KOPT-K1 (cell line): ENCODE measurements at regions not wholly inside any gene's neighbourhood (a gene's known extent, or its start where the extent isn't known, plus 50 kb on each side); places are given as distances from the start of the nearest gene placed in this dataset.

Source experiments
- H3K27ac ChIP-seq: fragments of 200-600 bp; sonication (generic); 2 replicates; pipeline ENCODE4 v1.5.1; 2016; ENCODE audit warnings: antibody characterized with exemption, mild to moderate bottlenecking, low read depth, low read length; ENCODE audit not compliant: poor library complexity, severe bottlenecking
- H3K36me3 ChIP-seq: fragments of 200-600 bp; sonication (generic); 2 replicates; pipeline ENCODE4 v1.5.1; 2017; ENCODE audit warnings: antibody characterized with exemption, mild to moderate bottlenecking, low read length, moderate library complexity; ENCODE audit not compliant: insufficient read depth
- H3K9me3 ChIP-seq: fragments of 200-600 bp; sonication (generic); 2 replicates; pipeline ENCODE4 v1.5.1; 2017; ENCODE audit warnings: antibody characterized with exemption, low read length, mild to moderate bottlenecking; ENCODE audit not compliant: insufficient read depth, poor library complexity, severe bottlenecking

DNA sequence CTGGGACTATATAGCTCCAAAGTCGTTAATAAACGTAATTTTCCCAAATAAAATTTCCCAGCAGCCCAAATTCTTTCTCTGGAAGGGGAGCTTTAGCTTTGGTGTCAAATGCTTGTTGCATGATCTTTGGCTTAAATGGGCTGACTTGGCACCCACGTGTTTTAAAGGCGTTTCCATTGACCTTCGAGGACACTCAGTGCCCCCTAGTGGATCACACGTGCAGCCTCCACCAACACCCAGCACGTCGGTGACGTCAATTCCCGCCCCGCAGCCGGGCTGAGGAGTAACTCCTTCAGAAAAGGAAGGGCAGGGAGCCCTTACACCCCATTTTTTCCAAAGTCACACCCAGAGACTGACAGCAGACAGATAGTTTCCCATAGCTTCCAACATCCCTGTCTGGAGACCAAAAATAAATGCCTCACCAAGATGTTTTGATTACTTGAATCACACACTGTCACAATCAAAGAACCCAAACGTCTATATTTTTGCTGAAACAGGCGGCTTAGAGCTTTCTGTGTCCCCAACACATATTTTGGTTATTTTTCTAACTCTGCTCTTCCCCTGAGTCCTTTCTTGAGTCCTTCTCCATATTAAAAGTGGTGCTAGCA lies 707.9 kb downstream of the AACS start:
- no peaks in the 10 kb centered on the region for H3K9me3 ChIP-seq
- H3K36me3 ChIP-seq: no peaks in the 10 kb centered on the region
- no peak overlapping the region for H3K27ac ChIP-seq

DNA sequence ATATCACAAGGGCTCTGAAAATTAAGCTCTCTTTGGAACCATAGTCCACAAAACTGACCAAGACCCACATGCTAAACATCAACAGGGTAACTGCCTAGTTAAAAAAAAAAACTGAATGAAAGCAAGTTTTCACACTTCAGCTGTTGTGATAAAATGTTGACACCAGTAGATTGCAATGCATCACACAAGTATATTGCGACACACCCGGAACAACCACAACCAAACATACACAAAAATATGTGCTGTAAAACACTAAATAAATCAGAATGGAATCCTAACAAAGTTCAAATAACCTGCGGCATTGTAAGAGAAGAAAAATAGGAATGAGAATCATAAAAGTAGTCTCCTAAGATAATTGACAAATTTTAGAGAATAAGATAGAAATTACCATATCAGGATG lies 710.3 kb downstream of the AACS start:
- H3K36me3 ChIP-seq: no peaks in the 10 kb centered on the region
- H3K9me3 ChIP-seq: no peaks in the 10 kb centered on the region
- no peak overlapping the region for H3K27ac ChIP-seq

DNA sequence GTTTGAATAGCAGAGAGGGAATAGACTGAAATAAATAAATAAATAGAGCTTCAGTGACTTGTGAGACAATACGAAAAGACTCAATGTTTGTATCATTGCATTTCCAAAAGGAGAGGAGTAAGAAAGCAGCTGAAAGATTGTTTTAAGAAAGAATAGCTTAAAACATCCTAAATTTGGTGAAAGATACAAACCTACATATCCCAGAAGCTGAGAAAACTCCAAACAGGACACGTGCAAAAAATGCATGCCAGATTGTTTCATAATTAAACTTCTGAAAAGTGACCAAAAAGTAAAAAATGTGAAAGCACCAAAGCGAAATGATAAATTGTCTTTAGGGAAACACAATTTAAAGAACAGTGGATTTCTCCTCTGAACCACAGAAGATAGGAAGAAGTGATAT lies 711.0 kb downstream of the AACS start:
- H3K36me3 ChIP-seq: no peaks in the 10 kb centered on the region
- H3K9me3 ChIP-seq: no peaks in the 10 kb centered on the region
- H3K27ac ChIP-seq: no peak overlapping the region

DNA sequence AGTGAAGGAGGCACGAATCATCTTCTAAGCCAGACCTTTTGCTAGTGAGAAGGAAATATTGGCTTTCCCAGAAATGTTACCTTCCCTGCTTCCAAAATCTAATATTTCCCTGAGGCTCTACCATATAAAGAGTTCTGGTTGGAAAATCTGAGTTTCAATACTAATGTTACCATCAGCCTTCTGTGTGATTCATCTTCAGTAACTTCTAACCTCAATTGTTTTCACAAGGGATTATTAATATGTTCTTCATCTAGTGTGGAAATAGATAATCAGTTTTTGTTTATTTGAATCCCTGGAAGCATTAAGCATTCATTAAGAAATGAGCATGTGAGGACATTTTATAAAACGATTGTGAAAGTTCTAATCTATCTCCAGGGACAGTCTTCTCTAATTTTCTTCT lies 720.9 kb downstream of the AACS start:
- no peaks in the 10 kb centered on the region for H3K36me3 ChIP-seq
- peaks cover 18% of the 10 kb centered on the region for H3K9me3 ChIP-seq
- no peak overlapping the region for H3K27ac ChIP-seq

DNA sequence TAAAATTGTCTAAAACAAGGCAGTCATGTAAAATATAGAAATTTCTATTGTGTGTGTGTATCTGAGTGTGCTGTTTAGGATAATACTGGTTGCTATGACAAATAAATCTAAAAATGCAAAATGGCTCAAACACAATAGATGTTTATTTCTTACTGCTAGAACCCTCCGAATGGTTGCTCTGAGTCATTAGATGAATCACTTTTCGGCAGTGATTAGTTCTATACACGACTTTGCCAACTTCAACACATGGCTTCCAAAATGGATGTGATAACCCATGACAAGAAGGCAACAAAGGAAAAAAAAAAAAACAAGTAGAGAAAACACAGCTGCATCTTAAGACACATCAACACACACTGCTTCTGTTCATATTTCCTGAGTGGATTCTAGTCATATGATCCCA lies 729.2 kb downstream of the AACS start:
- H3K27ac ChIP-seq: no peak overlapping the region
- peaks cover 16% of the 10 kb centered on the region for H3K9me3 ChIP-seq
- no peaks in the 10 kb centered on the region for H3K36me3 ChIP-seq

DNA sequence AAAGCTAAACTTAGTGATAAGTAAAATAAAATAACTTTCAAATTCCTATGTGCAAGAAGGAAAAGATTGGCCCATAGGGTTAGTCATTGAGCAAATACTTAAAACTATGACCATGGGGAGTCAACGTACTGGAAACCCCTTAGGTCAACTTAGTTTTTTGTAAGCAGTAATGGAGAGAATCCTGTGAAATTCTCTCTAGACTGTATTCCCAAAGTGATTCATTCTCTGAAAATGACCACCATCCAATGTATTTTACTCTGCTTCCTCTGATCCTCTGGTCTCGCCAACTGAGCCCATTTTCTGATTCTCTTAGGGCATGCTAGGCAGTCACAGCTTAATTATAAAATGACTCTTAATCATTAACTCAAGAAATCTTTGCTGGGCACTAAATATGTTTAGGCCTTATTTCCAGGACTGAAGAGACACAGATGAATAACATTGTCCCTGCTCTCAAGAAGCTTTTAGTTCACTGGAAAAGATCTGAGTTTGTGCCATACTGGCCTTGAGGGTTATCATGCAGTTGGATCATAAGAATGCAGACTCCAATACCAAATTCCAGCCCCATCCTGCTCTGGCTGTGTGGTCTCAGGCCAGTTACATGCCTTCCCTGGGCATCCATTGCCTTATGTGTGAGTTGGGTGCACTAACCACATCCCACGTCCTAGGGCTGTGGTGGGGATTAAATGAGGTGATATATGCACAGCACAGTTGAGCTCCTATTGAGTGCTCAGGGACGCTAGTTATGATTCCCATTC lies 732.4 kb downstream of the AACS start:
- Histone ChIP-seq H3K27ac (no peak overlapping the region), H3K9me3 (no peaks in the 10 kb centered on the region), H3K36me3 (no peaks in the 10 kb centered on the region)

DNA sequence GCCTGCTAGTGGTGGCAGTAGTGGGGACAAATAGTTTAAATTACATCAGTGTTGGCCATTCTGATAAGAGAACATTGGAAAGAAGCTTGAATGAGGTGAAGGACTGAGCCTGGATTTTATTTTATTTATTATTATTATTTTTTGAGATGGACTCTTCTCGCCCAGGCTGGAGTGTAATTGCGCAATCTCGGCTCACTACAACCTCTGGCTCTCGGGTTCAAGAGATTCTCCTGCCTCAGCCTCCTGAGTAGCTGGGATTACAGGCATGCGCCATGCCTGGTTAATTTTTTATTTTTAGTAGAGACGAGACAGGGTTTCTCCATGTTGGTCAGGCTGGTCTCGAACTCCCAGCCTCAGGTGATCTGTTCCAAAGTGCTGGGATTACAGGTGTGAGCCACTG lies 739.4 kb downstream of the AACS start:
- Histone ChIP-seq H3K9me3 (no peaks in the 10 kb centered on the region), H3K27ac (no peak overlapping the region), H3K36me3 (no peaks in the 10 kb centered on the region)

DNA sequence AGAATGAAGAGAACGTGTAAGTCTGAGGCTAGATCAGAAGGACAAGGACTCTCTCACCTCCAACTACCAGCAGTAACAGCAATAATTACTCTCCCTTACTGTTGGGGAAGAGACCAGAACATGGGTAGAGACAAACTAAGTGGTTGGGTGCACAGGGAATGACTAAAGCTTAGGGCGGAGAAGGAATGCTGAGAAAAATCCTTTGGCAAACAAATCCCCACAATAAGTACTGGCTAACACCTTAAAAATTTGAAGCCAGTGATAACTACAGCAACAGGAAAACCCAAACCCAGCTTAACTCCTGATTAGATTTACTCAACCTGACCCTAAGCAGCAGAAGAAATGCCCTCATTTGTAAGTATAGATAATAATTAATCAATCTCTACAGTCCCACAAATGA lies 759.0 kb downstream of the AACS start:
- no peaks in the 10 kb centered on the region for H3K36me3 ChIP-seq
- H3K9me3 ChIP-seq: peaks cover 8% of the 10 kb centered on the region
- no peak overlapping the region for H3K27ac ChIP-seq

DNA sequence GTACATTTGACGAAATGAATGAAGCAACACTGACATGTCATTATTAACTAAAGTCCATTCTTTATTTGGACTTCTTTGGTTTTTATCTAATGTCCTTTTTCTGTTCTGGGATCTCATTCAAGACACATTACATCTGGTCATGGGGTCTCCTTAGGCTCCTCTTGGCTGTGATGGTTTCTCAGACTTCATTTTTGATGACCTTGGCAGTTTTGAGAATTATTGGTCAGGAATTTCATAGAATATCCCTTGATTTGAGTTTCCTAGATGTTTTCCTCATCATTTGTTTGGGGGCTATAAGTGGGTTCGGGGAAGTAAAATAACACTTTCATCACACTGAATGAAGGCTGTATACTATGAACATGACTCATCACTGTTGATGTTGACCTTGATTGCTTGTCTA lies 770.6 kb downstream of the AACS start:
- H3K27ac ChIP-seq: no peak overlapping the region
- no peaks in the 10 kb centered on the region for H3K36me3 ChIP-seq
- no peaks in the 10 kb centered on the region for H3K9me3 ChIP-seq

DNA sequence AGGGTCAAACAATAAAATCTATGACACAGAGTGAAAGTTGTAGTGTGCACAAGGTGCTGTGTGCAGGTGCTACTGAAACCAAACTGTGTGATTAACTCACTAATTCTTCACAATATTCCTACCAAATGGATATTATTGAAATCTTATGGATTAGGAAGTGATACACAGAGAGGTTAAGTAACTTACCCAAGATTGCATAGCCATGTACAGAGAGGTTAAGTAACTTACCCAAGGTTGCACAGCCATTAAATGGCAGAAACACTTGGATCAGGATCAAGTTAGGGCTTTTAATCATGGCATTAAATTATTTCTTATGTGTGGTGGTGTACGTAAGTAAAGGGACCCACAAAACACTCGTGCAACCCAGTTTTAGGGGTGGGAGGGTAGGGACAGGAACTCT lies 771.4 kb downstream of the AACS start:
- no peaks in the 10 kb centered on the region for H3K36me3 ChIP-seq

DNA sequence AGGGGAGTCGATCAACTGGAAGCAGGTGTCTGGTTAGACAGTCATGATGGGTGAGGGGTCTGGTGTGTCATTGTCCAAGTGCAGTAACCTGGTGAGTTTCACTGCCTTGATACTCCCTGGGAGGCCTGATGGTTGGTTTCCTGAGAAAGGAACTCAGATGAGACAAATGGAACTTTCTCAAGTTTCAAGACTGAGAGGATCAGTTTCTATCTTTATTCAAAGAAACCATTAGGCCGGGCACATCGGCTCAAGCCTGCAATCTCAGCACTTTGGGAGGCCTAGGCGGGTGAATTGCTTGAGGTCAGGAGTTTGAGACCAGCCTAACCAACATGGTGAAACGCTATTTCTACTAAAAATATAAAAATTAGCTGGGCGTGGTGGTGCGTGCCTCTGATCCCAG lies 776.1 kb downstream of the AACS start:
- no peaks in the 10 kb centered on the region for H3K36me3 ChIP-seq
- H3K9me3 ChIP-seq: no peaks in the 10 kb centered on the region
- H3K27ac ChIP-seq: no peak overlapping the region

More for the DNA sequence above, 771.4 kb downstream of the AACS start:
- H3K27ac ChIP-seq: no peak overlapping the region
- no peaks in the 10 kb centered on the region for H3K9me3 ChIP-seq

DNA sequence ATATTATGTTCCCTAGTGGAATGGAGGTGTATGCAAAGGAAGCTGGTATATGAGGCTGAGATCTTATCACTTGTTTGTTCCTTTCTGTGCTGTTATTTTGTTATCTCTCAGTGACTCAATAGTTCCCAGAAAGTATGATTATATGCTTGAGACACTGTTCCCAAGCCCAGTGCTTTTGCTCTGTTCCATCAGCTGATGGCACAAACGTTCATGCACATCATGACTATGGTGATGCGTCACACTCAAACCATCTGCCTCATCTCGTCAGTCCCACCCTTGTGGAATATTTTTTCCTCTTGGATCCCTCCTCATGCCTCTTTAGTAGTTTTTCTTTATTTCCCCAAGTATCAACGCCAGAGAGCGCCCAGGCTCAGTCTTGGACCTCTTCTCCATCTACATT lies 786.9 kb downstream of the AACS start:
- H3K27ac ChIP-seq: no peak overlapping the region
- no peaks in the 10 kb centered on the region for H3K9me3 ChIP-seq

DNA sequence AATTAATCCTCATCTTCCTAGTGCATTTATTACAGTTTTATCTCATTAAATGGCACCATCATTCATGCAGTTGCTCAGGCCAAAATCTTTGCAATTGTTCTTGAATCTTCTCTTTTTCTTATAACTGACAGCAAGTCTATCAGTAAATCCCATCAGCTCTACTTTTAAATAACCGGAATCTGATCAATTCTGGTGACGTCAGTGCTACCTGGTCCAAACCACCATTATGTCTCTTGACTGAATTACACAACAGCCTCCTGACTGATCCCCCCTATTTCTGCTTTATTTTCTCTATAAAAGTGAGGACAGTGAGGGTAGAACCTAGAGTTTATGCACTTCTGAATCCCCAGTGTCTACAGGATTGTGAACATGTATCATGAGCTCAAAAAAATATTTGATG lies 787.4 kb downstream of the AACS start:
- no peaks in the 10 kb centered on the region for H3K36me3 ChIP-seq
- H3K27ac ChIP-seq: no peak overlapping the region
- no peaks in the 10 kb centered on the region for H3K9me3 ChIP-seq

More for the DNA sequence above, 786.9 kb downstream of the AACS start:
- no peaks in the 10 kb centered on the region for H3K36me3 ChIP-seq

DNA sequence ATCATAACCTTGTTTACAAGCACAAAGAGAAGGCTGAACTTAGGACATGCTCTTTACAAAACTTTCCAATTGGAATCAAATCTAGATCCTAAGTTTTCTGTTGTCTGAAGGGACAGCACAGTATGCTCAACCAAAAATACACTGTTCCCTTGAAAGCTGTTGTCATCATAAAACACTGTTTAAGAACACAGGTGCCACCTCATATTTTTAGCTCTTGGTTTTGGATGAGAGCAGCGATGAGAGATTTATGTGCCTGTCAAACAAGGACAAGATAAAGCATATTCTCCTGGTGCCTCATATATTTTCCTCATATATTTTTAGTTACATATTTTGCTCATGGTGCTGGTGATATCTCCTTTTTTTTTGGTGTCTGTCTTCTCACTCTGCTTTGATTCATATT lies 788.4 kb downstream of the AACS start:
- Histone ChIP-seq H3K27ac (no peak overlapping the region), H3K36me3 (no peaks in the 10 kb centered on the region), H3K9me3 (no peaks in the 10 kb centered on the region)

DNA sequence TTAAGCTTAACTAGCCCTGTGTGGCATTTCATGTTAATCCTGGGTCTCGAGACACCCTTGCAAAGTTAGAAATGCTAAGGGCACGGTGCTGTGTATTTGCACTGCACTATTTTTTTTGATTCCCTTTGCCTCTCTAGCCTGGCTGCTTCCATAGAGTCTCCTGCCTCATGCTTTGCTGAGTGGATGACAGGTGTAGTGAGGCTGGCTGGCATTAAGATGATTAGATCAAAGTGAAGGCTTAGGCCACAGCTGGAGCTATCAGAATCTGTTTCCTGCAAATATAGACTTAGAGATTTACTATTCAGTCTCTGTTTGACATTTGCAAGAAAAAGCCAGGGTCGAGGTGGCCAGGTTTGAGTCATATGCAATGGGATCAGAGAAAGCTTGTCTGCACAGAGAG lies 791.1 kb downstream of the AACS start:
- Histone ChIP-seq H3K9me3 (peaks cover 7% of the 10 kb centered on the region), H3K27ac (no peak overlapping the region), H3K36me3 (no peaks in the 10 kb centered on the region)

DNA sequence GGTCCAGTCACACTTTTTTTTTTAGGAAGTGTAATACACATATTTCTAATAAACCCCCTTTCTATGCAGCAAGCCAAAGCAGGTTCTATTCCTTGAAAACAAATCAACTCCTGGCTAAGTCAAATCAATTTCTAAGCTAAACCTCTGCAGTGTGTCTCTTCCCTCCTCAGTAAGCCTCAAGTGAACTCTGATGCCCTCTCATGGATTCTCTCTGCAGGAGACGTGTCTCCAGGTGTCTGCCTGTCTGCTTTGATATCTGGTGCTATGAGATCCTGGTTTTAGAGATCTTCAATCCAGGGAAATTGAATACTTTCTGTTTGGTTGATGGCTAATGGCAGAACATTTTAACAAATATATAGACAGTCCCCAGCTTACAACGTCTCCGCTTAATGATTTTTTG lies 791.7 kb downstream of the AACS start:
- H3K9me3 ChIP-seq: peaks cover 12% of the 10 kb centered on the region
- H3K27ac ChIP-seq: no peak overlapping the region
- H3K36me3 ChIP-seq: no peaks in the 10 kb centered on the region
